ENCODE measurements at regions not wholly inside any gene's neighbourhood (a gene's known extent, or its start where the extent isn't known, plus 50 kb on each side); places are given as distances from the start of the nearest gene placed in this dataset.
"Not testable (repeated sequence)": the region's sequence is repeated elsewhere in the genome, so short reads cannot be mapped to it uniquely, and the experiment has no call there.

DNA sequence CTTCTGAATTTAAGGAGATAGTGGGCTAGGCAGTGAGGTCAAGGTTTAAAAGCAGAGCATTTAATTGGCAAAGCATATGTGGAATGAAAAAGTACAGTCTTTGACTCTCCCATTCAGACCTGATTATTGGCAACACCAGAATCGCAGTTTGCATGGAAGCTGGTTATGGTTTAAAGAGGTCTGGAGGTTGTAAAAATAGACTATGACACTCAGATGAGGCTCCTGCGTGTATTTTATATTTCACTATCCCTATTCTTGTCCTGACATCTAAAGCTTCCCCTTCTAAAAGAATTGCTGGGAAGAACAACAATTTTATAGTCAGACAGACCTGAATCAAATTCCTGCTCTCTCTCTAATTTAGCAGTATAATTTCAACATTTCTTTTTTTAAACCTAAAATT is 302.9 kb downstream of the PCDH7 start:
- no peak for DNase-seq

DNA sequence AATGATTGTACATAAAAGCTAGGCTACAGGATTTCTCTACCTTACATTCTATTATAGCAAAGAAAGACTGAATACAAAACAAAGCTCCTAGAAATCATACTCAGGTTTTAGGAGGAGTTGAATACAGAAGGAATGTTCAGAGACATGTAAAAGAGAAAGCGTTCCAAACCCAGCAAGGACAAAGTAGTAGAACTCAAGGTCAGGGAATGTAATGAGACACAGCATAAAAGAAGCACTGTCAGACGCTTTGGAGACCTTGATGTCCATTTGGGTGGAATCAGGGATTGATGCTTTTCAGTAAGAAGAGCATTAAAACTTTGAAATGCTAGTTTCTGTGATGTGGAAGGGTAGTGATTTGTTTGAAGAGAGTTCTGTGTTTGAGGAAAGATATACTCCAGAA is 303.6 kb downstream of the PCDH7 start:
- DNase-seq = no peak

DNA sequence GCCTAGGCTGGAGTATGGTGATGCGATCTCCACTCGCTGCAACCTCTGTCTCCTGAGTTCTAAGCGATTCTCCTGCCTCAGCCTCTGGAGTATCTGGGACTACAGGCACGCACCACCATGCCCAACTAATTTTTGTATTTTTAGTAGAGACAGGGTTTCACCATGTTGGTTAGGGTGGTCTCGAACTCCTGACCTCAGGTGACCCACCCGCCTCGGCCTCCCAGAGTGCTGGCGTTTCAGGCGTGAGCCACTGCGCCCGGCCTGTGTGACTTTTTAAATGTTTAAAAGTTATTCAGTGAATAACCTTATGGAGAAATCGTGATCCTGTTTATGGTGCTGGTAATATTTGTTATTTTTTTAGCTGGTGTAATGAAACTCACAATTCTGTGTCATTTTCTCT is 304.6 kb downstream of the PCDH7 start:
- not testable (repeated sequence) for DNase-seq

DNA sequence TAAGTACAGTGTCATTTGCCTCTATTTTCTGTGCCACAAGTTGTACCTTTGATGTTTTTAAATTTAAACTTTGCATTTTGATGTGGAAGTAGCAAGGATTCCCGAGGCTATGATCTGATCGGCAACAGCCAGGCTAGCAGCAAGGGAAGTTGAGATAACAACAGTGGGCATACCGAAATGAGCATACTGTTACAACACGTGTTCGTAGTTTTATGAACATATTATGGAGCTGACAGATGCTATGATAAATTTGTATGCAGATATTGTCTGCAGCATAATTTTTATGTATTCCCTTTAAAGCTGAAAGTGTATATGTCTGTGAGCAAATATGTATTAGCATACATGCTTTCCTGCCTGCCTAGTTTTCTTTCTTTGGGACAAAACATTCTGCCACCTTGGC is 306.1 kb downstream of the PCDH7 start:
- DNase-seq = no peak

DNA sequence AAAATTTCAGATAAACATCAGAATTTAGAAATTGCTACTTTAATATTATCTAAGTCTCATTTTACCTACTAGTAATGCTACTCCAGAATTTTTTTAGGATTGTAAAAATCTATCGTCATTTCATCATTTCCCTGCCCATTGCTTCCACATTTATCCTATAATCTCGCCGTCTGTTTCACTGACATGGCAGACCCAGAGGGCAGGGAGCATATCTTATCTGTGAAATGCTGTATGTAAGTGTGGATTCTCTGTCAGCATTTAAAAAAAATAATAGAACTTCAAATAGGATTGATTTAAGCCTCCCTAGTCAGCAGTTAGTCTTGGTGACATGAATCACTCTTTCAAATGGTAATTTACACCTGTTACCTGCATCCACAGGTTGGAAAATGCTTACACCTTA is 314.4 kb downstream of the PCDH7 start:
- DNase-seq = no peak

DNA sequence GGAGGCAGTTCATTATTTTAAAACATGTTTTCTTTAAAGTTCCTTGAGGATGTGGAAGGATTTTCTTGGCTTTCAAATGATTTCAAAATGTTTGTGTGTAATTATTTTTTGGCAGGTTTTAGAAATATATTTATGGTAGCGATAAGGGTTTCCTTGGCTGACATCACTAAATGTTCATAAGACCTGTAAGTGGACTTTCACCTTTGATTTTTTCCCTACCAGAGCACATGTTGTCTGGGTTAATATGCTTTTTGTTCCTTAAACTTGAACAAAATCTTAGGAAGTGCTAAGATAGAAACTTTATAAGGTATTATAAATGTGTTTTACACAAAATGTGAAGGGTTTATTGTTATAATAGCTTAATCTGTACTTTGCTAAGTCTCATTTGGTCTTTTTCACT is 315.6 kb downstream of the PCDH7 start:
- no peak for DNase-seq

DNA sequence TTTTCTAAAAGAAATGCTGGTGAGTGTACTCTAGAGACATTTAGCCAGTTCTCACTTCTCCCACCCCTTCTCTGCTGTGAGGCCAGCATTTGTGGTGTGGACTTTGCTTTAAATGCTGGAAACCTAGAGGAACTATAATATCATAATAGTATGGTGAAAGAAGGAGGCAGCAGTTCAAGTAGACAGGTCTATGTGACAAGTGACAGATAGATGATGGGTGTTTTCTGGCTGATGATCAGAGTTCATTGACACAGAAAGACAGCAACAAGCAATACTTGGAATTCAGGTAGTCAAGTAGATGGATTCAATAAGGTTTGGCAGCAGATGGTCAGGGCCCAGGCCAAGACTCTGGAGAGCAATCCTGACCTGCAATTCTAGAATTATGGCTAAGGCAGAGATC is 317.5 kb downstream of the PCDH7 start:
- no peak for DNase-seq

DNA sequence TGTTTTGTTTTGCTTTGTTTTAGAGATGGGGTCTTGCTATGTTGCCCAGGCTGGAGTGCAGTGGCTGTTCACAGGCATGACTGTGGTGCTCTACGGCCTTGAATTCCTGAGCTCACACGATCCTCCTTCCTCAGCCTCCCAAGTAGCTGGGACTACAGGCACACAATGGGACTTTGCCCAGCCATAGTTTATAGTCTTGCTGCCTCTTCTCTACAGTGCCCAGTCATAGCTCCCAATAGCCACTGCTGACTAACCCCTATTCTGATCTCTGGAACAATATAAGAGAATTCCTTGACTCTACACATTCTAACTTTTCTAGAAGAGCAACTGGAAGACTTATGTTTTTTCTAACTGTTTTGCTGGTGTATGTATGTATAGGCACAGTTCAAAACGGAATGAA is 319.2 kb downstream of the PCDH7 start:
- DNase-seq = no peak

DNA sequence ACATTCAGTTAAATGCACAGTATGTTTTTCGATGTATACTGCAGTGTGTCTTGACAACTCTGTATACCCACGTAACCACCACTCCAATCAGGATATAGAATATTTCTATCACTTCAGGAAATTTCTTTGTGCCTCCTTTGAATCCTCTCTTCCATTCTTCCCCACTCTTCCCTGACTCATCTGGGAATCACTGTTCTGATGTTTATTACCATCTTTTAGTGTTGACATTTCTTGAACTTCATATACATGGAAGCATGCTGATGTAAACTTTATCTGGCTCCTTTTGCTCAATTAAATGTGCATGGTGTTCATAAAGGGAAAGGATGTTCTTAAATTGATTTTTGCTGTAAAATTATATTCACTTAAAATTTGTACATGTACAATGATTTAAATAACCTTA is 319.9 kb downstream of the PCDH7 start:
- DNase-seq = no peak

DNA sequence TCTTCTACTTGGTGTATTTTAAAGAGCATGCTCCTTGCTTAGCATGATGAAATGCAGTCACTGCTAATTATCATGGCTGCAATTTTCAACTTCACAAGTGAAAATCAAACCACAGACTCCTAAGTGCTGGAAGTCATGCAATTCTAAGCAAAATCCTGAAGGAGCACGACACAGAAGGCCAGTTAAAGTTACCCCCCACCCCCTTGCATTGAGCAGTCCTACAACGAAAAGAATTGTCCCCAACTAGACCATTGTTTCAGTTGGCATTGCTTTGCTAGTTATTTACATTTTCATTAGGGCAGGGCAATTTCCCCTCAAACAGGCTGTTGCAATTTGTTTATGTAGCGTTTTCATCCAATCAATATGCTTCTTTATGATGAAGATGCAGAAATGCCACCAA is 321.2 kb downstream of the PCDH7 start:
- no peak for DNase-seq

DNA sequence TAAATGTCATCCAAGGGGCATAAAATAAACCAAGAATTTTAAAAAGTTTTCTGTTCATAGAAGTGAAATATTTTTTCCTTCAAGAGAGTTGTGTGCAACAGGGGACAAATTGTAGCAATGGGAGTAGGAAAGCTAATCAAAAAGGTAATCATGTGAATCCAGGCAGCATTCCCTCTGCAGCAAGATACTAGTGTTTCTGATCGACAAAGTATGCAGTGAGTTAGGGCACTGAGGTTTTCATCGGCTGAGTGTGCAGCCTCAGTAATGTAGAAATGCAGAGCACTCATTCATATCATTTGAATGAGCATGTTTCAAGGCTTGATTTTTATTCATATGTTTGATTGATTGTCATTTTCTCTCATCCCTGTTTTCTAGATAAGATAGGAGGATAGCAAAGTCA is 321.7 kb downstream of the PCDH7 start:
- DNase-seq = no peak

DNA sequence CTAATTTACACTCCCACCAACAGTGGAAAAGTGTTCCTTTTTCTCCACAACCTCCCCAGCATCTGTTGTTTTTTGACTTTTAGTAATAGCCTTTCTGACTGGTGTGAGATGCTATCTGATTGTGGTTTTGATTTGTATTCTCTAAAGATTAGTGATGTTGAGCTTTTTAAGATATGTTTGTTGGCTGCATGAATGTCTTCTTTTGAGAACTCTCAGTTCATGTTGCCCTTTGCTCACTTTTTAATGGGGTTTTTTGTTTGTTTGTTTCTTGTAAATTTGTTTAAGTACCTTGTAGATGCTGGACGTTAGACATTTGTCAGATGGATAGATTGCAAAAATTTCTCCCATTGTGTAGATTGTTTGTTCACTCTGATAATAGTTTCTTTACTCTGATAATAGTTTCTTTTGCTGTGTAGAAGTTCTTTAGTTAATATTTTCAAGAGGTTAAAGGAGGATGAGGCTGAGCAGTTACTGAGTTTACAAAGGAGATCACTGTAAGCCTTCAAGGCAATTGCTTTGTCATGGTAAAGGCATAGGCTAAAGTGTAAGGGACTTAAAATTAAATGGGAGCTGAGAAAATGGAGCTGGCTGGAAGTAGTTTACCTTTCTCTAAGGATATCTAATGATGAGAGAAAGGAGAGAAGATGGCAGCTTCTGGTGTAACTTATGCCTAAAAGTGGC is 323.4 kb downstream of the PCDH7 start:
- no peak for DNase-seq

DNA sequence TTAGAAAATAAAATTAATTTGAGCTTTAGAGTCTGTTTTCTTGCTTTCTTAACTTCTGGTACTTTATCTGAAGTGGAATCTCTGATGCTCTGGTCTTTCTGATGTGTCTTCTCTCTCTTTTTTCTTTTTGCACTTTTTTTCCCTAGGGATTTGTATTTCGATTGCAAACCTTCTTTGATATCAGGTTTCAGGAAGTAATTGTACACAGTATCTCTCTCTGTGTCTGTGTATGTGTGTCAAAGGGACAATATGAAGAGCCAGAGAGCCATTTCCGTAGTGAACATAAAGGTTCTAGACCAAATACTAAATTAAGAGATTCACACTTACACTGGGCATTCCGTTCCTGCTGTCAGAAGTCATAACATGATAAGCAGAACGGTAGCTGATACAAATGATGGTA is 325.0 kb downstream of the PCDH7 start:
- DNase-seq = no peak

DNA sequence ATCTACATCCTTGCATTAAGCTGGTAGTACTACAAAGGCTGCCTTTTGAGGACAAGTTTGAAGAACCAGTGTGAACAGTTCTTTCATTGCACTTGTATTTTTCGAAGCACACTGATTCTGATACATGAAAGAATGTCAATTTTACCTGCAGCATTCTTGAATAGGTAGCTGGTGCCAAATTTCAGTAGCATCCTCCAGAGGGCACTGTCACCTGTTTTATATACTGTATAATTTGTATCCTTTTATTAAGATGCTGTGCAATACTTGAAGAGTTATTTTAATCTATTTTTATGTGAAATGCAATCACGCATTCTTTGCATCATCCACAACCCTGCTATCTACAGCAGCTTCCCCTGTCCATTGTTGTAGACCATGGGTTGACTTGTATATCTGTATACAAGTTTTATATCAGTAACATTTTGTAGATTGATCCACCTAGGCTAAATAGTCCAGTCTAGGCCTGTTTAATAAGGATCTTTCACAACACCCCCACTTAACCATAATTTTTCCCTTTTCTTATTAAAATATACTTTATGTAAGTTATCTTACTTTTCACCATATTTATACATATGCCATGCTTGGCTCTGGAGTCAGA is 325.7 kb downstream of the PCDH7 start:
- DNase-seq = no peak

DNA sequence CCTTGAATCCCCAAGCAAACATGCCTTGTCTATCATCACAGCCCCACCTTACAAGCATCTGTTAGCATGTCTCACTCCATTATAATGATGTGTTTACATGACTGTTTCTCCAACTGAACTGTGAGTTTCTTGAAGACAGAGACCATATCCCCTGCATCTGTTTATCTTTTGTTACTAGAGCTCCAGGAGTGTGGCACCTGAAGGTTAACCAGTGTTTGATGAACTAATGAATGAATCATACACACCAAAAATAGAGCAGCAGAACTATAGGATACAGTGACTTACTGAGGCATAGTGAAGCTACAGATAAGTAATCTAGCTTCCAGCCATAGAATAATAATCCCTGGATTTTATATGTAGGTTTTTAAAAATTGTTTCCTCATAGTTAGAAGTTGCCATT is 331.0 kb downstream of the PCDH7 start:
- DNase-seq = no peak

DNA sequence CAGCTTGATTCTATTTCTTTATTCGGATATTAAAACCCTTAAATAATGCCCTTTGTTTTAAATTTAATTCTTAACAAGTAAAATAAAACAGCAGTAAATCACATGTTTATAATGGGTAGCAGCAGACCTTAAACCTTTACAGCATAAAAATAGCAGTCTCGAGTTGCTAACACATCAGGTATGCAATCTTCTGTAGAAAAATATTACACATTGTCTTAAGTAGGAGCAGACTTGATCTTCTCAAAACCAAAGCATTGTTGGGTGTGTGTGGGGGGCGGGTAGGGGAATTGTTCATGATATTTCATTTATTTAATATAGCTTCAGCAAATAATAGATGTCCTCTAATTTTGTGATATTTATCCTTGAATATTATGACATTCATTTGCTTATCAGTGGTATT is 331.4 kb downstream of the PCDH7 start:
- DNase-seq = no peak

DNA sequence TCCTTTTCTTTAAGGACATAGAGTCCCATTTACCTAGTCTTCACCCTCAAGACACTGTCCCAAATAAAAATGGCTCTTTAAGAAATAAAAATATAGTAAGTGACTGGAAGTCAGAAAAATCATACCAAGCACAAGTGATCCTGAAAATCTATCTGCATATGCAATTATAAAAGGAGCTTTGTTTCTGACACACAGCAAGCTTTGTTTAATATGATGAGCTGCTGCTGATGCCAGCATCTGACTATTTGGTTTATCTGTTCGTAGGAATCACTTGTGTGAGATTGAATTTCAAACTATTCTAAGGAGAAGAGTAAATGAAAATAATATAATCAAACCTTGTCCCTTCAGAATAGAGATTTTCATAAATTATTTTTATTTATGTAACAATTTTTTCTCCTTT is 332.4 kb downstream of the PCDH7 start:
- no peak for DNase-seq

DNA sequence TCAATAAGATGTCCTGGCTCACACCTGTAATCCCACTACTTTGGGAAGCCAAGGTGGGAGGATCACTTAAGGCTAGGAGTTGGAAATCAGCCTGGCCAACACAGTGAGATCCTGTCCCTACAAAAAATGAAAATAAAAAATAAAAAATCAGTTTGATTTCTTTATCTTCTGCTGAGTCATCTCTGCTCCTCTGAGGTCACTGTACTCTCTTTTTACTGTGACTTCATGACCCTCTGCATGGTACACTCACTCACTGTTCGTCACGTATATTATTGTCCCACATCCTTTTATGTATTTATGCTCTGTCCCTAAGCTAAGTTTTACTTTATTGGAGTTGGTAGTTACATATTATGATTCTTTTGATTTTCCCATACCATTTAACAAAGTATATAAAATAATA is 333.3 kb downstream of the PCDH7 start:
- DNase-seq = no peak

DNA sequence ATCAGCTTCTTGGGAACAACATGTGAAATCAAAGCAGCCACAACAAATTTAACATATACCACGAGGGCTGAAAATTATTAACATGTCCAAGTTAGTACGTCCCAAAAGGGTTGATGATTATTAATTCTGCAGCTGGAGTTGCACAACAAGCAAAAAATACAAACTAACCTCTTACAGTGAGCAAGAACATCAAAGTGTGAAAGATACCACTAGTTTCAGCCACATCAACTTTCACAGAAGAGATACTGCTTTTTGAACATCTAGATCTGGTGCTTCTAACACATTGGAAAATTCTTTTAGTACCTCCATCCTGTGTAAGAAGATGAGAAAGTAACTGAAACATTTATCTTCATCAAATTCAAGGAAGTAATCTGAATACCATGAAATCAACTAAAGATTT is 334.1 kb downstream of the PCDH7 start:
- DNase-seq = no peak

DNA sequence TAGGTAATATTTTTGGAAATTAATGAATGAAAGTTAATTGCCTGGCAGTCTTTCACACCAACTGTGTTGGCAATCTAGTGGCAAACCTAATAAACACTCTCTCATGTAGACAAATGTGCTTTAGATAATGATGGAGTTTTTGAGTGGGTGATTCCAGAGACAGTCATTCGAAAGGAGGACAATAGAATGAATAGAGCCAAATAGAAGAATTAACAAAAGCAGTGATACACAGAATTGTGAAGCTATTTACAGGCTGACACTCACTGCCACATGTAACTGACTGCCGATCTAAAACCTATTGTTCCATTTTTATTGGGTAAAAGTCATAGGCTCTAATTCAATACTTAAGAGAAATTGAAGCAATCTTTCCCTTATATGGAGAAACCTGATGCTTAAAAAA is 338.5 kb downstream of the PCDH7 start:
- no peak for DNase-seq

DNA sequence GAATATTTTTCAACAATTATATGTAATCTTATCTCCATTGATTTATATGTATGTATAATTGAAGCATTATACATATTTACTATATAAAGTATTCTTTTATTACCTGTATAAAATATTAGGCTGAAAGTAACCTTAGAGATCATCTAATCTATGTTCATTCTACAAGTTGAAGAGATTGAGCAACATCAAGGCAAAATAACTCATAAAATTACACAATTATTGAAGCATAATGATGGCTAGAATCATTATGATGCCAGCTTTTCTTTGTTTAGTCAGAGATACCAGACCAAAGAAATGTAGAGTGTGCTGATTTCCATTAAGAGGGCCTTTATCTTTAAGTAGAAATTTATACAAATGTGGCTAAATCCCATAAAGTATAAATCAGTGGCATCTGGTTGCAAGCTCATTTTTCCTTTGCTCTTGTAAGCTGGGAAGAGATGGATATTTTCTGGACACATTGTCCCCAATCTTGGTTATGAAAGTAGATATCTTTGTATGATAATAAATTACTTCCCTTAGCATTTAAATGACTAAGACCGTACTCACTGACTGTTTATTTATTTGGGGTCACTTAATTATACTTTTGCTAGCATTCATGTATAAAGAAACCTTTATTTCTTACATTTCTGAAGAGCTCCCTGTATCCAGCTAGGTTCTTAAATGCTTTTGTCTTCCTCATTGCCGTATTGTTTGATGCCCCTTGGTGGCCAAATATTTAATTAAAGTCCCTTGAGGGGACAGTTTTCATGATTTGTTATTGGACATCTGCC is 339.8 kb downstream of the PCDH7 start:
- DNase-seq = no peak

DNA sequence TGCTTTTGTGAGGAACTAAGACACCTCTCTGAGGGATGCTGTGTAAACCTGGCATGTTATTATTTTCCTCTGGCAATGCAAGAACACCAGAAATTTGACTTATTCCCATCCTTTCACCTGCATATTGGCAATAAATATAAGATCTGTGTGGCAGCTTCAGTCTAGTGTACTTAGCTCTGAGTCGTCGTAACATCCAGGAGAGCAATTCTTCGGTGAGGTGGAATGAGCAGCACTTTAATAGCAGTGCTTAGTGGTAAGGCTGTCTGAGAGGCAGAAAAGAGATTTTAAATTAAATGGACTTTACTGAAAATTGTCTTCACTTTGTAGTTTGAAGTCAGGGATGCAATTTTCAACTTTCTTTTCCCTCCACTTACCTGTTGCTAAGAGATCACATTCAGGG is 344.9 kb downstream of the PCDH7 start:
- DNase-seq = no peak

DNA sequence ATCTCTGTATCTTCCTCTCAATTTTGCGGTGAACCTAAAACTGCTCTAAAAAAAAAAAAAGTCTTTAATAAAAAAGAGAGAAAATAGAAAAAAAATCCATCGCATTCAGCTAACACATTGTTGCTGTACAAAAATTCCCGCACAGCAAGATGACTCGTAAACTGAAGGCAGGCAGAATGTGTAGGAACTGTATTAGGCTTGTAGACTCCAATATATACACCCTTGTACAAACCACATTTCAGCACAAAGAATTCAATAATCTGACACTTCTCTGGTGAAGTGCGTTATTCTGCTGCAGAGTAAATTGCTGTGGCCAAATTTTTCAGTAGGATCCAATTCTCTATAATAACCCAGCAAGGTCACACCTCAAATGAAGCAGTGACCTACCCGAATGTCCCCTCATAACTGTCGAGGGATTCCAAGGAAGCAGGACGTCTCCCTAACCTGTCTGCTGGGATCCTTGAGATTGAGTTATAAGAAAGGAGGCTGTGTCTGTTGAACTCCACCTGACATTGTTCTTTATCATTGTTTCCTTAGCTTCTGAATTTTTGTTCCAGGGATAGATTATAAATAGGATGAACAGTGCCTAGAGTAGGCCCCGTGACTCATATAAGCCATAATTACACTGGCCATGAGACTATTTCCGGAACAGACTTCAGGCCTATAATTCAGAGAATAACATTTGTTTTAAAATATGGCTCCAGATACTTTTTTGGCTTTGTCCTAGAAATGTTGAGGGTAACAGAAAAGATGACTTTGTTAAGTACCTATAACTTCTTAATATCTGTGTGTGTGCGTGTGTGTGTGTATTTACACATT is 348.3 kb downstream of the PCDH7 start:
- no peak for DNase-seq

DNA sequence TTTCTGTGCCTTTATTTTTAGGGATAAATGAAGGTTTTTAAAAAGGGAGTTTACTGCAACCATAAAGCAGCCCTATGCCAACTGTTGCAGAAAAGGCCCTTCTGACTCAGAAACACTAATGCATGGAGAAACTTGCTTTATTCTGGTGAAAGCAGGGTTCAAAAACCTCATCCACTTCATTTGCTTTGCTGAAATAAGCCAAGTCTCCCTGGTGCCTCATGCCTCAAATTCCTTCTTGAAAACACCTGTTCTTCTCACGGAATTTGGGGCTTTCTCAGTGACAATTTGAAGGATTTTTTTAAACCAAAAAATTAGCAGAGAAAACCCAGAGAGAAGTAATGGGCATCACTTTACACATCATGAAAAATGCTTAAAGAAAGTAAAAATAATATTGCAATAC is 349.0 kb downstream of the PCDH7 start:
- DNase-seq = no peak
